Activated T-cell treated with anti-CD3 and anti-CD28 coated beads, Interleukin-2, amount 50 U/mL, for 72 hours (primary cell): ENCODE measurements at regions not wholly inside any gene's neighbourhood (a gene's known extent, or its start where the extent isn't known, plus 50 kb on each side); places are given as distances from the start of the nearest gene placed in this dataset.

Experiments
- ATAC-seq, 2 donors: fragments of 150-1000 bp; cut with Tn5 transposase; replicated peaks in 1 of 2; 2 replicates each; pipeline ENCODE4 v1.10.0; 2021; ENCODE audit warnings: moderate library complexity in 2 of 2, mild to moderate bottlenecking in 1 of 2
- DNase-seq, 2 donors: peaks; one replicate each; pipeline ENCODE4 v3.0.0; 2021 to 2022; ENCODE audit warnings: mixed read lengths in 1 of 2
- H3K27ac Mint-ChIP-seq: one replicate; pipeline ENCODE4 v1.8.0; 2022; ENCODE audit warnings: mild to moderate bottlenecking, moderate library complexity, mixed read lengths
- H3K27me3 Mint-ChIP-seq: one replicate; pipeline ENCODE4 v1.8.0; 2022; ENCODE audit warnings: low read depth, mixed read lengths
- H3K36me3 Mint-ChIP-seq, 2 donors: one replicate each; pipeline ENCODE4 v1.8.0; 2022; ENCODE audit warnings: mixed read lengths in 2 of 2, mild to moderate bottlenecking in 1 of 2; ENCODE audit not compliant: insufficient read depth in 2 of 2
- H3K4me1 Mint-ChIP-seq: one replicate; pipeline ENCODE4 v1.8.0; 2022; ENCODE audit warnings: low read depth, mixed read lengths
- H3K4me3 Mint-ChIP-seq, 2 donors: one replicate each; pipeline ENCODE4 v1.8.0; 2022; ENCODE audit warnings: mild to moderate bottlenecking in 2 of 2, mixed read lengths in 2 of 2, moderate library complexity in 2 of 2
- H3K9me3 Mint-ChIP-seq, 2 donors: one replicate each; pipeline ENCODE4 v1.8.0; 2022; ENCODE audit warnings: mixed read lengths in 2 of 2

DNA sequence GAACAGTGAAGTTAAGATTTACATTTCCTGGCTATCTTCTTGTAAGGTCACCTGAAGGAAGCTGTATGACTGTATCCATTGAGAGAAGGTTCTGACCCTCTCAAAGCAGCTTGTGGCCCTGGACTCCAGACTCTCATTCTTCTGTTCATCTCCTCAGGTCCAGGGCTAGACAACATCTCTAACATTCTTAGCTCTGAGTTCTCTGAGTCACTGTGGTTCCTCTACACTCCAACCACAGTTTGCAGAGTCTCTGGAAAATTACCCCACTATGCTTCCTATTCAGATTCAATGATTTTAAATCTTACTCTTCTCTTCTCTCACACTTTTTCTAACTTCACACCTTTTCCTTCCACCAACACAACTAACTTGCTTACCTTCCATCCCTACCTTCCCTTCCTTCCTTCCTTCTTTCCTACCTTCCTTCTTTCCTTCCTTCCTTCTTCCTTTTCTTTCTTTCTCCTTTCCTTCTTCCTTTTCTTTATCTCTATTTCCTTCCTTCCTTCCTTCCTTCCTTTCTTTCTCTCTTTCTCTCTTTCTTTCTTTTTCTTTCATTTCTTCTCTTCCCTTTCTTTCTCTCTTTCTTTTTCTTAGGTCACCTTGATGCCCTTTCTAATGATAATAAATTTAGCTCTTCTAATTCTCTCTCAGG, 824.3 kb upstream of the ZEB2 start:
- H3K4me1 Mint-ChIP-seq: no peaks in the 10 kb centered on the region
- DNase-seq (no peak), ATAC-seq (no peak)
- peaks cover 0 to 1% of the 10 kb centered on the region in 2 donors for H3K36me3 Mint-ChIP-seq
- no peak overlapping the region for H3K27ac Mint-ChIP-seq
- H3K27me3 Mint-ChIP-seq: no peaks in the 10 kb centered on the region
- H3K4me3 Mint-ChIP-seq: no peak overlapping the region
- H3K9me3 Mint-ChIP-seq: peaks cover 6 to 9% of the 10 kb centered on the region in 2 donors

GRCh38 chr2:145343287-145343686, 823.4 kb upstream of the ZEB2 start:
- H3K4me1 Mint-ChIP-seq: no peaks in the 10 kb centered on the region
- no peak for ATAC-seq
- H3K36me3 Mint-ChIP-seq: peaks cover 0 to 1% of the 10 kb centered on the region in 2 donors
- no peaks in the 10 kb centered on the region for H3K27me3 Mint-ChIP-seq
- no peak overlapping the region for H3K27ac Mint-ChIP-seq
- H3K4me3 Mint-ChIP-seq: no peak overlapping the region
- H3K9me3 Mint-ChIP-seq: peaks cover 6 to 9% of the 10 kb centered on the region in 2 donors
- DNase-seq: no peak

GRCh38 chr2:145341536-145341935, 821.6 kb upstream of the ZEB2 start:
- Mint-ChIP-seq H3K4me3 (no peak overlapping the region), H3K27me3 (no peaks in the 10 kb centered on the region), H3K9me3 (peaks cover 6 to 9% of the 10 kb centered on the region in 2 donors), H3K4me1 (no peaks in the 10 kb centered on the region), H3K36me3 (peaks cover 0 to 1% of the 10 kb centered on the region in 2 donors), H3K27ac (no peak overlapping the region)
- no peak for ATAC-seq
- DNase-seq: no peak

DNA sequence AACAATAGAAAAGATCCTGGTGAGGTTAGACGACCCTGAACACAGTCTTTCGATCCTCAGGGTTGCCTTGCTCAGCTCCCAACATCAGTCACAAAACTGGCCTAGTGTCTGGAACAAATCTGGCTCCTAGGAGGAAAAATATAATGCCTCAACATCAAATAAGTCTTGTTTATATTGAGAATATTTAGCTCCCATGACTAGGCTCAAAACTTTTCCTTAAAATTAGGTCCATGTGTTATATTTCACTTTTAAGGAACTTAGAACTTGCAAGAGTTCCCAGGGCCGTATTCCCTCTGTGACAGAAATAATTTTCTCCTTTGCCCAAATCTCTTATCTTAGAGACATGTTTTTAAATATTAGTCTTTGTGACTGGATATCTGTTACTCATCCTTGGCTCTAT, 819.7 kb upstream of the ZEB2 start:
- ATAC-seq (no peak), DNase-seq (no peak)
- Mint-ChIP-seq H3K36me3 (peaks cover 0 to 1% of the 10 kb centered on the region in 2 donors), H3K27me3 (no peaks in the 10 kb centered on the region), H3K4me3 (no peak overlapping the region), H3K4me1 (no peaks in the 10 kb centered on the region), H3K27ac (no peak overlapping the region), H3K9me3 (peaks cover 6 to 9% of the 10 kb centered on the region in 2 donors)

- Mint-ChIP-seq H3K27me3 (peaks cover 33% of the 10 kb centered on the region), H3K4me3 (no peak overlapping the region), H3K4me1 (no peaks in the 10 kb centered on the region), H3K36me3 (no peaks in the 10 kb centered on the region), H3K27ac (no peak overlapping the region), H3K9me3 (no peaks in the 10 kb centered on the region)
- DNase-seq (no peak), ATAC-seq (no peak)
Measured at GRCh38 chr2:145332210-145332898, 812.4 kb upstream of the ZEB2 start.

GRCh38 chr2:145329971-145330370, 810.1 kb upstream of the ZEB2 start:
- Mint-ChIP-seq H3K9me3 (no peaks in the 10 kb centered on the region), H3K27me3 (peaks cover 41% of the 10 kb centered on the region), H3K4me3 (no peak overlapping the region), H3K36me3 (no peaks in the 10 kb centered on the region), H3K4me1 (peaks cover 2% of the 10 kb centered on the region), H3K27ac (no peak overlapping the region)
- DNase-seq: no peak
- ATAC-seq: no peak

DNA sequence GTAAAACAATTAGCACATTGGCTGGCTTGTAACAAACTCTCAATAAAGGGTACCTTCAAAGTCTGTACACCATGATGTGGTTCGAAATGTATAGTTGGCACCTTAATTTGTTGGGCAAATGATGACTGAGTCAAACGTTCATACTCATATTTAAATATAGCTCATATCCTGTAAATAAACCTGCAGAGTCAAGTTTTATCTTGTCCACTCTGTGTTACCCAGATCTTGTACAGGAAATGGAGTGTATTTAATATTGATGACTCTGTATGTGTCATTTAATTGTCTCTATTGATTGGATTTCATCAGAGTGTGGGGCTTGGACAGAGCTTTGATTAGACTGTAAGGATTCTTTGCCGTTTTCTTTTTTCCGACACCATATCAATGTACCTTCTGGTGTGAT, 805.6 kb upstream of the ZEB2 start:
- ATAC-seq (no peak), DNase-seq (no peak)
- H3K36me3 Mint-ChIP-seq: no peaks in the 10 kb centered on the region
- H3K9me3 Mint-ChIP-seq: no peaks in the 10 kb centered on the region
- no peak overlapping the region for H3K27ac Mint-ChIP-seq
- H3K4me3 Mint-ChIP-seq: no peak overlapping the region
- H3K27me3 Mint-ChIP-seq: peaks cover 29% of the 10 kb centered on the region
- peaks cover 19% of the 10 kb centered on the region for H3K4me1 Mint-ChIP-seq

DNA sequence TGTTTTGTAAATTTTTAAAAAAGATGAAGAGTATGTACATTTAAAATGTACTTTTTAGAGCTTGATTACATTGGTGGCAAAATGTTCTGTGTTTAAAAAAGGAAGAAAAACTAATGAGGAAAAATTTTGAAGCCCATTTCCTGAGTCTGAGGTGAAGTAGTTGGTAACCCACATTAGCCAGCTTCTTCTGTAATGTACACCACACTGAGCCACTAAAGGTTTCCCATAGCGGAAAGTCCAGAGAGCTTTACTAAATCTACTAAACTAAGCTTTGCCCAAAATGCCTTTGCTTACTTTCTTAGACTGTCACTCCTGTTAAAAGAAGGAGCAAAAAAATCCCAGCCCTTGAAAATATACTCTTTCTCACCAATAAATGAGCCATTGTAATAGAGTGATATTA, 804.8 kb upstream of the ZEB2 start:
- H3K36me3 Mint-ChIP-seq: no peaks in the 10 kb centered on the region
- H3K27ac Mint-ChIP-seq: no peak overlapping the region
- H3K4me3 Mint-ChIP-seq: no peak overlapping the region
- ATAC-seq (peak in 1 of 2 donors; percentile 19), DNase-seq (no peak)
- peaks cover 21% of the 10 kb centered on the region for H3K27me3 Mint-ChIP-seq
- no peaks in the 10 kb centered on the region for H3K9me3 Mint-ChIP-seq
- H3K4me1 Mint-ChIP-seq: peaks cover 19% of the 10 kb centered on the region

- ATAC-seq (peak; percentile 97 to 99), DNase-seq (no peak)
- peak overlapping the region; percentile 21 to 47 for H3K4me3 Mint-ChIP-seq
- H3K9me3 Mint-ChIP-seq: no peaks in the 10 kb centered on the region
- peaks cover 9% of the 10 kb centered on the region for H3K27me3 Mint-ChIP-seq
- no peak overlapping the region for H3K27ac Mint-ChIP-seq
- H3K36me3 Mint-ChIP-seq: no peaks in the 10 kb centered on the region
- peaks cover 19% of the 10 kb centered on the region for H3K4me1 Mint-ChIP-seq
Measured at GRCh38 chr2:145323512-145323911, 803.6 kb upstream of the ZEB2 start.

DNA sequence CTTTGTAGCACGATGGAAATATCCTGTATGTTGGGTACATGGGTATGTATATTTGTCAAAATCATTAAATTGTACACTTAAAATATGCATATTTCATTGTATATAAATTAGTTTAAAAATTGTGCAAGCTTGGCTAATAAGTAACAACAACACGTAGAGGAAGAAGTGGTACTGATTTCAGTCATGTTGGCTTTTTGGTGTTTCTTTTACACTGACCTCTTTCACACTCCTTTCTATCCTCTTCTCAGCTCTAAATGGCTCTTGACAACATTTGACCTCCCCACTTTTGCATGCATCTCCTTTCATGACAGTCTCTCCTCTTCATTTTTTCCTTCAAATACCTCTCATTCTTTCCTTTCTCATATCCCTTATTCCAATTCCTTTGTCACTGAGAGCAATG, 801.4 kb upstream of the ZEB2 start:
- Mint-ChIP-seq H3K9me3 (no peaks in the 10 kb centered on the region), H3K27me3 (peaks cover 6% of the 10 kb centered on the region), H3K4me3 (no peak overlapping the region), H3K27ac (no peak overlapping the region), H3K4me1 (peaks cover 19% of the 10 kb centered on the region), H3K36me3 (no peaks in the 10 kb centered on the region)
- no peak for DNase-seq
- ATAC-seq: no peak

GRCh38 chr2:145316496-145316895, 796.6 kb upstream of the ZEB2 start:
- Mint-ChIP-seq H3K27ac (no peak overlapping the region), H3K9me3 (peaks cover 3 to 4% of the 10 kb centered on the region in 2 donors), H3K4me3 (no peak overlapping the region), H3K4me1 (no peaks in the 10 kb centered on the region), H3K36me3 (peaks cover 0 to 3% of the 10 kb centered on the region in 2 donors), H3K27me3 (peaks cover 7% of the 10 kb centered on the region)
- DNase-seq: no peak
- ATAC-seq: no peak

- Mint-ChIP-seq H3K9me3 (peaks cover 3 to 5% of the 10 kb centered on the region in 2 donors), H3K4me1 (no peaks in the 10 kb centered on the region), H3K27me3 (peaks cover 12% of the 10 kb centered on the region), H3K27ac (no peak overlapping the region), H3K4me3 (no peak overlapping the region), H3K36me3 (peaks cover 0 to 3% of the 10 kb centered on the region in 2 donors)
- ATAC-seq (no peak), DNase-seq (no peak)
Measured at GRCh38 chr2:145315053-145315452, 795.1 kb upstream of the ZEB2 start.

DNA sequence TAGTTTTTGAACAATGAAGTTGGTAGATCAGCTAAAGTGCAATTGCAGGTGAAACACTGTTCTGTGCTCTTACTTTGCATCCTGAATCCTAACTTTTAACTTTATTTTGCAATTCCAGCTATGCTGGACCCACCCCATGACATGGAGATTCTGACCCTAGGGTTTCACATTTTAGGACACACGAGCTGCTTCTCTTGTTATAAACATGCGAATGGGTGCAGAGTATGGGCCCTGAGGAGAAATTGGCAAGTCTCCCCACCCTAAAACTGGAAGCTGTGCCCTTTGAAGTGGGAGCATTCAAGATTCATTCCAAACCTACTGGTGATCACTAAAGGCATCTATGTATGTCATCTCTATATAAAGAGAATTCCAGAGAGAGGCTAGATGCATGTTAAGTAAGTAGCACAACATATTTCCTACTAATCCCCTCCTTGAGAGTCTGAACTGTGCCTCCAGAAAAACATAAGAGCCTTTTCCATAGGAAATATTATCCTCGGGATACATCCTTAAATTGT, 794.3 kb upstream of the ZEB2 start:
- DNase-seq (no peak), ATAC-seq (no peak)
- H3K36me3 Mint-ChIP-seq: peaks cover 0 to 3% of the 10 kb centered on the region in 2 donors
- H3K27ac Mint-ChIP-seq: no peak overlapping the region
- peaks cover 3 to 5% of the 10 kb centered on the region in 2 donors for H3K9me3 Mint-ChIP-seq
- H3K4me3 Mint-ChIP-seq: no peak overlapping the region
- no peaks in the 10 kb centered on the region for H3K4me1 Mint-ChIP-seq
- peaks cover 12% of the 10 kb centered on the region for H3K27me3 Mint-ChIP-seq
